Upper lobe of left lung (tissue), 6 donors: ENCODE measurements at regions not wholly inside any gene's neighbourhood (a gene's known extent, or its start where the extent isn't known, plus 50 kb on each side); places are given as distances from the start of the nearest gene placed in this dataset.

Experiments used
- ATAC-seq, 2 donors: fragments of 200-7000 bp; cut with Tn5 transposase; one replicate each; pipeline ENCODE4 v1.9.1; 2022; ENCODE audit warnings: mild to moderate bottlenecking in 2 of 2, moderate library complexity in 2 of 2; ENCODE audit not compliant: low FRiP score in 2 of 2
- DNase-seq, 2 donors: peaks; one replicate each; pipeline ENCODE4 v3.0.0-alpha.2; 2019 to 2020
- H3K27ac ChIP-seq, 4 donors: fragments of 200-600 bp; sonication (generic); one replicate each; pipeline ENCODE4 v1.5.1; 2016 to 2019
- H3K27me3 ChIP-seq, 4 donors: fragments of 200-600 bp; sonication (generic); one replicate each; pipeline ENCODE4 v1.5.1; 2017 to 2019
- H3K36me3 ChIP-seq, 4 donors: fragments of 200-600 bp; sonication (generic); one replicate each; pipeline ENCODE4 v1.5.1; 2016 to 2019
- H3K4me1 ChIP-seq, 4 donors: fragments of 200-600 bp; sonication (generic); one replicate each; pipeline ENCODE4 v1.5.1; 2018 to 2019
- H3K4me3 ChIP-seq, 4 donors: fragments of 200-600 bp; sonication (generic); one replicate each; pipeline ENCODE4 v1.5.1; 2017 to 2019; ENCODE audit warnings: mild to moderate bottlenecking in 2 of 4, moderate library complexity in 1 of 4
- H3K9me3 ChIP-seq, 4 donors: fragments of 200-600 bp; sonication (generic); one replicate each; pipeline ENCODE4 v1.5.1; 2018 to 2019
- EP300 ChIP-seq, 4 donors: sonication (generic); formaldehyde crosslinking; IDR thresholded peaks; one replicate each; pipeline ENCODE4 v1.5.1; 2017; ENCODE audit warnings: antibody characterized with exemption in 4 of 4, control low read depth in 2 of 4
- POLR2A ChIP-seq, 4 donors: fragments of 450-650 bp; IDR thresholded peaks; one replicate each; pipeline ENCODE4 v1.5.1; 2016 to 2017; ENCODE audit warnings: antibody characterized with exemption in 4 of 4, mild to moderate bottlenecking in 2 of 4
- POLR2AphosphoS5 ChIP-seq, 2 donors: sonication (generic); formaldehyde crosslinking; IDR thresholded peaks; one replicate each; pipeline ENCODE4 v1.5.1; 2017; ENCODE audit warnings: antibody characterized with exemption in 2 of 2
- WGBS, 2 donors: methylation state at CpG; one replicate each; pipeline ENCODE4 v1.1.5; 2017 to 2018; 5-methylcytosine and 5-hydroxymethylcytosine counted together
- TF ChIP-seq, protein P1 (sequence below), 6 experiments: fragments of 450-650 bp in 4 of 6; fragments of 200-600 bp in 2 of 6; sonication (generic) in 2 of 6; IDR thresholded peaks; one replicate each; pipeline ENCODE4 v1.5.1; 2016 to 2019; ENCODE audit warnings: antibody characterized with exemption in 6 of 6
- donor health status: DM: no; HTN: no; CAD: no; lungs with moderate emphysema.
- donor health status: DM: no; HTN: yes; CAD: no; lungs with severe emphysema.

DNA sequence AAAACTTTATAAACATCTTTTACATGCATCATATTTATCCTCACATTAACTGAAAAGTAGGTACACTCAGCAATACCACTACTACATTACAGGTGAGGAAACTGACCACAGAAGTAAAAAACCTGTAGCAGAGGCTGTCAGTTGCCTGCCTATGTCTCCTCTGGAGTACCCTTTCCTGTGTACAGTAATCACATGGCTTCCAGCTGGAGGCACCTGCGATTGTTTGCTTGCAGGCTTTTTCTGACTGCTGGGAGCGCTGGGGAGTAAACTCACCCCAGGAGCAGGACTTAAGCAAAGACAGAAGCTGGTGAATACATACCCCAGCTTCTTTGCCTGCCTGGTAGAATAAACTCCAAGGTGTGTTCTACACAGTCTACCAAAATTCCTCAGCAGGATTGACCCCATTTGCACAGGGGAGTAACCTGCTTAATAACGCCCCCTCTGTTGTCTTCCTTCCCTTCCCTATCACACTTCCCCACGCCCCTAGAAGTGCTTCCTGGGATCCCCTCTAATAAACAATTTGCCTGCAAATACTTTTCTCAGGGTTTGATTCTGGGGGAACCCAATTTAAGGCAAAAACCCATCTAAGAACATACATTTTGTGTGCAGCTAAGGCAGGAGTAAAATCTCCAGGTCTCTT, 138.9 kb downstream of the PTH2R start:
- DNase-seq = no peak

DNA sequence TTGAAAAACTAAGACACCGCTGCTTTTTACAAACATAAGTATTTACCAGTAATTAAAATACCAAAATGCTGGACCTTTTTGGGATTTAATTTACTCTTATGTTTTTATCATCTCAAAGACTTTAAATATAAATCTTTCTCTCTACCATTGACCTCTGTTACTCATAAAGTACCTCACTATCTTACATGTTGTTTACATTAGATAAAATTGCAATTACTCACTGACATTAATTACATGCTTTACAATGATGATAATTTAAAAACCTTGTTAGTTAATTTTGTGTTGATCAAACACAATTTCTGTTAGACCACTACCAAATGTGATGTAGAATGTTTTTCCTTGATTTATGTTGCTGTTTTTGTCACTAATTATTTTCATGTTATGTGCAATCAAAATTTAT, 139.5 kb downstream of the PTH2R start:
- H3K4me3 ChIP-seq = no peak overlapping the region
- ATAC-seq = no peak
- DNase-seq = no peak
- no peaks in the 10 kb centered on the region for H3K4me1 ChIP-seq
- H3K36me3 ChIP-seq = no peaks in the 10 kb centered on the region
- no peaks in the 10 kb centered on the region for H3K27me3 ChIP-seq
- WGBS, 2 donors = 73 to 84% methylated on average over 1 of the region's 1 CpG
- no peak overlapping the region for H3K27ac ChIP-seq
- TF ChIP-seq POLR2AphosphoS5 (IDR thresholded peaks at IDR 0.05) = no peak
- TF ChIP-seq POLR2A (IDR thresholded peaks at IDR 0.05) = no peak
- TF ChIP-seq, protein P1, sequence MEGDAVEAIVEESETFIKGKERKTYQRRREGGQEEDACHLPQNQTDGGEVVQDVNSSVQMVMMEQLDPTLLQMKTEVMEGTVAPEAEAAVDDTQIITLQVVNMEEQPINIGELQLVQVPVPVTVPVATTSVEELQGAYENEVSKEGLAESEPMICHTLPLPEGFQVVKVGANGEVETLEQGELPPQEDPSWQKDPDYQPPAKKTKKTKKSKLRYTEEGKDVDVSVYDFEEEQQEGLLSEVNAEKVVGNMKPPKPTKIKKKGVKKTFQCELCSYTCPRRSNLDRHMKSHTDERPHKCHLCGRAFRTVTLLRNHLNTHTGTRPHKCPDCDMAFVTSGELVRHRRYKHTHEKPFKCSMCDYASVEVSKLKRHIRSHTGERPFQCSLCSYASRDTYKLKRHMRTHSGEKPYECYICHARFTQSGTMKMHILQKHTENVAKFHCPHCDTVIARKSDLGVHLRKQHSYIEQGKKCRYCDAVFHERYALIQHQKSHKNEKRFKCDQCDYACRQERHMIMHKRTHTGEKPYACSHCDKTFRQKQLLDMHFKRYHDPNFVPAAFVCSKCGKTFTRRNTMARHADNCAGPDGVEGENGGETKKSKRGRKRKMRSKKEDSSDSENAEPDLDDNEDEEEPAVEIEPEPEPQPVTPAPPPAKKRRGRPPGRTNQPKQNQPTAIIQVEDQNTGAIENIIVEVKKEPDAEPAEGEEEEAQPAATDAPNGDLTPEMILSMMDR (IDR thresholded peaks at IDR 0.05) = no peak
- no peak for TF ChIP-seq EP300 (IDR thresholded peaks at IDR 0.05)
- no peaks in the 10 kb centered on the region for H3K9me3 ChIP-seq

More for the DNA sequence above, 138.9 kb downstream of the PTH2R start:
- Histone ChIP-seq H3K27me3 (no peaks in the 10 kb centered on the region), H3K9me3 (no peaks in the 10 kb centered on the region), H3K27ac (no peak overlapping the region), H3K4me3 (no peak overlapping the region), H3K36me3 (no peaks in the 10 kb centered on the region), H3K4me1 (no peaks in the 10 kb centered on the region)
- no peak for ATAC-seq
- no peak for TF ChIP-seq EP300 (IDR thresholded peaks at IDR 0.05)
- TF ChIP-seq, protein P1 (IDR thresholded peaks at IDR 0.05) = no peak
- WGBS, 2 donors = 38 to 49% methylated on average over 4 of the region's 4 CpGs

DNA sequence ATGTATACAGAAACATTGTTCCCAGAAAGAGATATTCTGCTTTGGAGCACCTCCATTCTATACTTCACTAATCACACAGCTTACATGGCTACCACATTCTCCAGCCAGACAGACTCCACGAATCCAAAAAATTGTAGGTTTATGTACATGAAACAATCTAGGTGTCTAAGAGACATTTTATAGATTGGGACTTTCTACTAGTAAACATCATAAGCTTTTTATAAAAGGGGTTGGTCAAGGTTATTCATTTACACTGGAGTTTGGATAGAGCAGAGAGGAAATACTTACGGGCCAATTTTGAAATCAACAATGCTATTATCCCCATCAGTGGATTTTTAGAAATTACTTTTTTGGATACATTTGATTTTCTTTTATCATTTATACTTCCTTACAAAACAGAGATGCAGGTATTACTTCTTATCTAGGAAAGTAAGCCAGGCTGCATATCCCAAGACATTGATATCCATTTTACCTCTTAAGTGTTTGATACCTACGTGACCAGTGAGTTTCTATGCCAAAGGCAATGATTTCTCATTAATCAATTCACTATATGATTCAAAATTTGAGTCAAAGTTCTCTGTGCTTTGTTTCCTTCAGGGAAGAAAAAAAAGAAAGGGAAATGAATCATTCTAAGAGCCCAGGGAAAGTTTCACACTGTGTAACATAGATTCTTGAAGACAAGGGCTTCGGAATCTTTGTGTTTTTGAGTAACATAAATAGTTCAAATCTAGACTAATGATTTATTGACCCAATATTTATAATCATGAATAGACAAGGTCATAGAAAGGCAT, 140.5 kb downstream of the PTH2R start:
- Histone ChIP-seq H3K36me3 (no peaks in the 10 kb centered on the region), H3K27me3 (no peaks in the 10 kb centered on the region), H3K27ac (no peak overlapping the region), H3K4me1 (no peaks in the 10 kb centered on the region), H3K9me3 (no peaks in the 10 kb centered on the region), H3K4me3 (no peak overlapping the region)
- DNase-seq (no peak), ATAC-seq (no peak)
- TF ChIP-seq POLR2AphosphoS5 (IDR thresholded peaks at IDR 0.05) (no peak), EP300 (IDR thresholded peaks at IDR 0.05) (no peak), POLR2A (IDR thresholded peaks at IDR 0.05) (no peak)
- TF ChIP-seq, protein P1 (IDR thresholded peaks at IDR 0.05) = no peak
- WGBS, 2 donors = 78 to 82% methylated on average over 4 of the region's 4 CpGs

DNA sequence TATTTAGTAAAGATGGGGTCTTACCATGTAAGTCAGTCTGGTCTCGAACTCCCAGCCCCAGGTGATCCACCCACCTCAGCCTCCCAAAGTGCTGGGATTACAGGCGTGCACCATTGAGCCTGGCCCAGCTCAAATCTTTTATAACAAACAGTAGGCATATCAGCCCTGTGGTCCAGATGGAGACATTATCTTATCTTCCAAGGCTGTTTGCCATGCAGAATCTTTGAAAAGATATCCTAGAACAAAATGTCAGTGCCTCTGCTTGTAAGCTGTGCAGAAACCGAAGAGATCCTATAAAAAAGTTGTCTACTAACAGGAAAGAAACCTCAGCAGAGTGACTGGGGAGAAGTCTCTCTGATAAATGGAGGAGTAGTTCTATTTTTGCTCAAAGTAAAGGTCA, 142.1 kb downstream of the PTH2R start:
- no peak overlapping the region for H3K4me3 ChIP-seq
- no peak overlapping the region for H3K27ac ChIP-seq
- no peaks in the 10 kb centered on the region for H3K9me3 ChIP-seq
- H3K27me3 ChIP-seq = no peaks in the 10 kb centered on the region
- no peak for DNase-seq
- no peaks in the 10 kb centered on the region for H3K4me1 ChIP-seq
- no peak for TF ChIP-seq POLR2A (IDR thresholded peaks at IDR 0.05)
- TF ChIP-seq POLR2AphosphoS5 (IDR thresholded peaks at IDR 0.05) = no peak
- TF ChIP-seq, protein P1 (IDR thresholded peaks at IDR 0.05) = no peak
- TF ChIP-seq EP300 (IDR thresholded peaks at IDR 0.05) = no peak
- ATAC-seq = no peak
- no peaks in the 10 kb centered on the region for H3K36me3 ChIP-seq
- 71 to 80% methylated on average over 3 of the region's 3 CpGs for WGBS, 2 donors
